Endothelial cell of umbilical vein (primary cell): ENCODE measurements at regions not wholly inside any gene's neighbourhood (a gene's known extent, or its start where the extent isn't known, plus 50 kb on each side); places are given as distances from the start of the nearest gene placed in this dataset.

Source experiments
- BruUV-seq: library from RNA; stranded (reverse); fragments of 400-500 nt; replicated peaks from 2 replicates; lab custom pipeline; 2021; lab: Mats Ljungman, UMichigan
- CTCF ChIA-PET: fragments of 300-600, 350-600 bp; sonication (Branson Sonifier 250); formaldehyde crosslinking; loops from one replicate; lab custom pipeline; 2021; ENCODE audit warnings: antibody characterized with exemption, inconsistent platforms; lab: Charles Lee
- POLR2A ChIA-PET: fragments of 300-600, 350-600 bp; sonication (Branson Sonifier 250); formaldehyde crosslinking; loops from one replicate; lab custom pipeline; 2021; ENCODE audit warnings: antibody characterized with exemption, inconsistent platforms; lab: Charles Lee
- DNase-seq: peaks from one replicate; pipeline ENCODE4 v3.0.0-alpha.2; 2011; ENCODE audit warnings: low read depth, low spot score
- FAIRE-seq: peaks from 2 replicates; lab custom pipeline; 2011; peaks lifted over from hg19 to GRCh38; lab: Jason Lieb, UNC
- H2AFZ ChIP-seq: 2 replicates; pipeline ENCODE4 v1.6.0; 2012; ENCODE audit warnings: low read depth, low read length, control low read depth, inconsistent platforms
- H3K27ac ChIP-seq: 2 replicates; pipeline ENCODE4 v1.5.1; 2011; ENCODE audit warnings: low read depth, mild to moderate bottlenecking, control low read depth, low read length, moderate library complexity; ENCODE audit not compliant: insufficient read depth
- H3K27me3 ChIP-seq, 2 experiments: 2 replicates each; pipeline versions ENCODE4 v1.6.0 to v1.6.1; 2011; ENCODE audit warnings: low read length in 2 of 2, mixed read lengths in 1 of 2; ENCODE audit not compliant: control insufficient read depth in 2 of 2, insufficient read depth in 2 of 2
- H3K36me3 ChIP-seq, 2 experiments: 2 replicates in 1 of 2; 3 replicates in 1 of 2; pipeline ENCODE4 v1.5.1; 2011; ENCODE audit warnings: low read length in 2 of 2, mild to moderate bottlenecking in 1 of 2, moderate library complexity in 1 of 2; ENCODE audit not compliant: control insufficient read depth in 2 of 2, insufficient read depth in 2 of 2; ENCODE audit errors: extremely low read depth in 1 of 2
- H3K4me1 ChIP-seq: 3 replicates; pipeline ENCODE4 v1.5.1; 2011; ENCODE audit warnings: mild to moderate bottlenecking, low read length; ENCODE audit not compliant: control insufficient read depth, insufficient read depth; ENCODE audit errors: extremely low read depth
- H3K4me2 ChIP-seq: 2 replicates; pipeline ENCODE4 v1.6.1; 2011; ENCODE audit warnings: low read length, control low read depth, mixed read lengths; ENCODE audit not compliant: insufficient read depth
- H3K4me3 ChIP-seq, 3 experiments: fragments of 200-600 bp in 1 of 3; sonication (generic), shearing (Covaris generic) in 1 of 3; replicated peaks in 1 of 3; 2 replicates each; pipeline ENCODE4 v1.5.1; 2011 to 2016; ENCODE audit warnings: control low read depth in 3 of 3, low read length in 3 of 3, mild to moderate bottlenecking in 2 of 3, inconsistent platforms in 1 of 3, low read depth in 1 of 3, moderate library complexity in 1 of 3; ENCODE audit not compliant: insufficient read depth in 1 of 3
- H3K79me2 ChIP-seq: 2 replicates; pipeline ENCODE4 v1.6.0; 2012; ENCODE audit warnings: low read length, inconsistent platforms; ENCODE audit not compliant: control insufficient read depth, insufficient read depth
- H3K9ac ChIP-seq: replicated peaks from 2 replicates; pipeline ENCODE3; 2011; ENCODE audit warnings: low read length, control low read depth; ENCODE audit not compliant: insufficient read depth; ENCODE audit errors: extremely low read depth
- H3K9me1 ChIP-seq: replicated peaks from 3 replicates; pipeline ENCODE4 v1.6.0; 2011; ENCODE audit warnings: mild to moderate bottlenecking, low read length; ENCODE audit not compliant: control insufficient read depth, insufficient read depth; ENCODE audit errors: extremely low read depth
- H3K9me3 ChIP-seq: replicated peaks from 2 replicates; pipeline ENCODE4 v1.5.1; 2012; ENCODE audit warnings: low read length, inconsistent platforms; ENCODE audit not compliant: control insufficient read depth, insufficient read depth
- H4K20me1 ChIP-seq: replicated peaks from 2 replicates; pipeline ENCODE3; 2011; ENCODE audit warnings: mild to moderate bottlenecking, low read length; ENCODE audit not compliant: control insufficient read depth, insufficient read depth; ENCODE audit errors: extremely low read depth
- CTCF ChIP-seq, 2 donors: IDR thresholded peaks; 1 replicate in 1 of 2; 2 replicates in 1 of 2; pipeline ENCODE4 v1.5.1; 2011; ENCODE audit warnings: low read length in 2 of 2, mild to moderate bottlenecking in 2 of 2, moderate library complexity in 2 of 2, control low read depth in 1 of 2, inconsistent platforms in 1 of 2, low read depth in 1 of 2; ENCODE audit not compliant: insufficient read depth in 1 of 2; ENCODE audit errors: extremely low read depth in 1 of 2
- EZH2 ChIP-seq: IDR thresholded peaks from 2 replicates; pipeline ENCODE4 v1.6.1; 2012; ENCODE audit warnings: borderline replicate concordance, low read depth, mild to moderate bottlenecking, moderate library complexity, low read length, inconsistent platforms; ENCODE audit not compliant: severe bottlenecking
- FOS ChIP-seq: IDR thresholded peaks from 2 replicates; pipeline ENCODE4 v1.6.1; 2011; ENCODE audit warnings: mild to moderate bottlenecking, low read length, moderate library complexity, borderline replicate concordance; ENCODE audit not compliant: insufficient read depth
- GATA2 ChIP-seq: IDR thresholded peaks from 2 replicates; pipeline ENCODE4 v1.7.0; 2011; ENCODE audit warnings: low read depth, mild to moderate bottlenecking, moderate library complexity, mixed read lengths, low read length; ENCODE audit not compliant: insufficient read length, insufficient read depth
- JUN ChIP-seq: IDR thresholded peaks from 2 replicates; pipeline ENCODE4 v1.6.1; 2011; ENCODE audit warnings: borderline replicate concordance, low read depth; ENCODE audit not compliant: insufficient read length, insufficient read depth
- MYC ChIP-seq: IDR thresholded peaks from one replicate; pipeline ENCODE4 v1.6.1; 2011; ENCODE audit warnings: mild to moderate bottlenecking, low read depth, low read length
- POLR2A ChIP-seq: IDR thresholded peaks from 2 replicates; pipeline ENCODE4 v1.6.1; 2012; ENCODE audit warnings: low read depth, mild to moderate bottlenecking, control low read depth, low read length
- POLR2AphosphoS5 ChIP-seq: IDR thresholded peaks from 2 replicates; pipeline ENCODE4 v1.6.1; 2012; ENCODE audit warnings: low read depth, mild to moderate bottlenecking, control low read depth, low read length, moderate library complexity; ENCODE audit not compliant: insufficient read depth
- dilution Hi-C: fragments of 300-500 bp; cut with MboI; formaldehyde crosslinking; loops from one replicate; pipeline ENCODE4 v1.15.0; 2019; ENCODE audit warnings: low sequenced_read_pairs; ENCODE audit not compliant: extremely low pct_ligation_motif_present
- intact Hi-C: fragments of 100-400 bp; cut with micrococcal nuclease; formaldehyde crosslinking; loops from one replicate; pipeline ENCODE4 v1.10.0; 2022
- TF ChIP-seq, protein P1 (sequence below): IDR thresholded peaks from 2 replicates; pipeline ENCODE4 v1.6.1; 2011; ENCODE audit not compliant: insufficient read depth, insufficient read length

- ChIA-PET CTCF (interaction anchor here (1.1 kb wide), 1 partner anchor 9 kb away, joined by 3 read pairs; no protein-coding TSS in a partner anchor), POLR2A (no interaction called here)
- Histone ChIP-seq H3K4me2 (no peak overlapping the region), H3K4me3 (no peak overlapping the region), H2AFZ (no peak overlapping the region), H3K36me3 (no peaks in the 10 kb centered on the region), H3K9me1 (no peaks in the 10 kb centered on the region), H3K4me1 (no peaks in the 10 kb centered on the region), H3K9me3 (no peaks in the 10 kb centered on the region), H3K9ac (no peak overlapping the region), H3K79me2 (no peaks in the 10 kb centered on the region), H3K27me3 (no peaks in the 10 kb centered on the region), H3K27ac (no peak overlapping the region), H4K20me1 (no peaks in the 10 kb centered on the region)
- TF ChIP-seq GATA2: no peak
- TF ChIP-seq POLR2AphosphoS5: no peak
- TF ChIP-seq MYC: no peak
- TF ChIP-seq CTCF (IDR thresholded peaks at IDR 0.05; ENCODE audit: extremely low read depth in 1 of 2, insufficient read depth in 1 of 2, low read depth in 1 of 2, low read length in 2 of 2): no peak
- no peak for TF ChIP-seq FOS
- no peak for TF ChIP-seq EZH2
- TF ChIP-seq POLR2A: no peak
- TF ChIP-seq JUN: no peak
- TF ChIP-seq, protein P1, sequence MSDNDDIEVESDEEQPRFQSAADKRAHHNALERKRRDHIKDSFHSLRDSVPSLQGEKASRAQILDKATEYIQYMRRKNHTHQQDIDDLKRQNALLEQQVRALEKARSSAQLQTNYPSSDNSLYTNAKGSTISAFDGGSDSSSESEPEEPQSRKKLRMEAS: no peak
- intact Hi-C loops (no loop called here), dilution Hi-C loops (no loop called here)
- DNase-seq (no peak), FAIRE-seq (no peak)
- no TSS peak for BruUV-seq
These were observed 163.2 kb downstream of the INSIG2 start for GRCh38 chr2:118251427-118251826.
